GM12874 (cell line): ENCODE measurements at regions not wholly inside any gene's neighbourhood (a gene's known extent, or its start where the extent isn't known, plus 50 kb on each side); places are given as distances from the start of the nearest gene placed in this dataset.

Source experiments
- TF ChIP-seq, protein P1 (sequence below): IDR thresholded peaks from 2 replicates; pipeline ENCODE4 v1.5.1; 2011; ENCODE audit warnings: low read depth, mild to moderate bottlenecking, control low read depth, low read length, moderate library complexity; ENCODE audit not compliant: insufficient read depth

DNA sequence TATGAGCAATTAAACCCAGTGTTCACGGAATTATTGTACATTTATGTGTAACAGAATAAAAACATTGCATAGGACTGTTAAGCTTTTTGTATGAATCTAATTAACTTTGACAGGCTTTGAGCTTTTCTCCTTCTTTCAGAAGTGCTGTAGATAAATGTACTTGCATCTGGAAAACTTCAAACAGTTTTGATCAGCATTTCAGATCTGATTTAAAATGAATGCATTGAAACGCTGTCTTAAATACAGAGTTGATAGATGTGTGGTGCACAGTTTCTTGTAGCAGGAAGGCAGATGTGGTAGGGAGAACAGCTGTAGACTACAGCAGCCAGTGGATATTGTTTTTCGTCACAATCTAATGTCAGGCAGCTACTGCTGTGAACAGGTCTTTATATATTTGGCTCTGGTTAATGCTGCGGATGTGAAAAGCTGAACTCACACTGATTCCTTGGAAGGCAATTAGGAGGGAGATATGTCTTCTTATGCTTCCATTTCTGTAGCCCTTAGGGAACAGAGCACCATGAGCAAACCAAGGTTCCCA is 193.8 kb upstream of the GOLIM4 start:
- TF ChIP-seq, protein P1, sequence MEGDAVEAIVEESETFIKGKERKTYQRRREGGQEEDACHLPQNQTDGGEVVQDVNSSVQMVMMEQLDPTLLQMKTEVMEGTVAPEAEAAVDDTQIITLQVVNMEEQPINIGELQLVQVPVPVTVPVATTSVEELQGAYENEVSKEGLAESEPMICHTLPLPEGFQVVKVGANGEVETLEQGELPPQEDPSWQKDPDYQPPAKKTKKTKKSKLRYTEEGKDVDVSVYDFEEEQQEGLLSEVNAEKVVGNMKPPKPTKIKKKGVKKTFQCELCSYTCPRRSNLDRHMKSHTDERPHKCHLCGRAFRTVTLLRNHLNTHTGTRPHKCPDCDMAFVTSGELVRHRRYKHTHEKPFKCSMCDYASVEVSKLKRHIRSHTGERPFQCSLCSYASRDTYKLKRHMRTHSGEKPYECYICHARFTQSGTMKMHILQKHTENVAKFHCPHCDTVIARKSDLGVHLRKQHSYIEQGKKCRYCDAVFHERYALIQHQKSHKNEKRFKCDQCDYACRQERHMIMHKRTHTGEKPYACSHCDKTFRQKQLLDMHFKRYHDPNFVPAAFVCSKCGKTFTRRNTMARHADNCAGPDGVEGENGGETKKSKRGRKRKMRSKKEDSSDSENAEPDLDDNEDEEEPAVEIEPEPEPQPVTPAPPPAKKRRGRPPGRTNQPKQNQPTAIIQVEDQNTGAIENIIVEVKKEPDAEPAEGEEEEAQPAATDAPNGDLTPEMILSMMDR, result no peak

DNA sequence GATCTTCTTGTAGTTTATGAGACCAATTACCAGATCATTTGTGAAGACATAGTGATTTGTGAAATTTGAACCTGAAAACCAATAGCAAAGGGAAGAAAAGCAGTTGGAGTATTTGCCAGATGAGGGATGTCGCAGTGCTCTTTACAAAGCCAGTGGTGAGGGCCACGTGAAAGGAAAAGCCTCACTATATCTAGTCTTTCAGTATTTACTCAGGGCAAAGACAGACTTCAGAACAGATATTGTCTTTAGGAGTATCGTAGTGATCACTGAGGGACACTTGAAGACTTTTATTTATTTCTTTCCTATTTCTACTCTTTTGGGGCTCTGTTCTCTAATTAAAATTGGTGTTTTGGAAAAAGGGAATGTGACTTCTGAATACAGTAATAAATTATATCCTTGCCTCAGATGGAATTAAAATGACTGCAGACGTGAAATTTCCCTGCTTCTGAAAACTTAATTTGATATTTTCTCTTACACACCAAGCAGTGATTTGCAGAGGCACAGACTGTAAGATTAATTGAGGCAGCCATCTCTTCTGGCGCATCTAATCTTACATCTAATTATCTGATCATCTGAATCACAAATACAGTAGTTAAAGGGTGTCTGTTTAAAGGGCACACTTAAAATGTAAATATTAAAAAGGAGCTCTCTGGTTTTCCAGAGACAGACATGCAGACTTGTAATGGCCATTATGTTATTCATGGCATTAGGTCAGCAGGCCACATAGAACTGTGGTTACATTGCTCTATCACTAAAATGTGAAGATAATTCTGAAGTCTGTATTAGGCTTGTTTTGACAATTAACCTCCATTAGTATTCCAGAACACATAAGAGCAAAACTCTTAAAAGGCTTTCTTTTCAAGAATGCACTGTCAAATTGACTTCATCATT is 193.0 kb upstream of the GOLIM4 start:
- TF ChIP-seq, protein P1, result no peak

DNA sequence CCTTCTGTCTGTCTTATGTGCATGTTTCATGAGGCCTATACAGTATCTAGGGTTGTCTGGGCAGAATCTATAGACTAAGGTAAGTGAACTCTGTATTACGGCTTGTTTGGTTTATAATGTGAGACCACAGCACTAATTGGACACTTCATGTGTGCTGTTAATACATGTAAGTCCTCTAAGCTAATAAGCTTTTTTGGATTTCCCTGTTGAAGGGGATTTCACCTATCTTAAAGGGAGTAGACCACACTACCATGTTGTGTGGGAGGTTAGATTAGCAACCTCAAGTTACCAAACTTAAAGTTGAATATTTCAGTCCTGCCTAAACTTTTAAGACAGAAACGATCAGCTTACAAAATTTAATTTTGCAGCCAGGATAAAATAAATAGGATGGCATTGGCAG is 189.8 kb upstream of the GOLIM4 start:
- TF ChIP-seq, protein P1, result no peak

DNA sequence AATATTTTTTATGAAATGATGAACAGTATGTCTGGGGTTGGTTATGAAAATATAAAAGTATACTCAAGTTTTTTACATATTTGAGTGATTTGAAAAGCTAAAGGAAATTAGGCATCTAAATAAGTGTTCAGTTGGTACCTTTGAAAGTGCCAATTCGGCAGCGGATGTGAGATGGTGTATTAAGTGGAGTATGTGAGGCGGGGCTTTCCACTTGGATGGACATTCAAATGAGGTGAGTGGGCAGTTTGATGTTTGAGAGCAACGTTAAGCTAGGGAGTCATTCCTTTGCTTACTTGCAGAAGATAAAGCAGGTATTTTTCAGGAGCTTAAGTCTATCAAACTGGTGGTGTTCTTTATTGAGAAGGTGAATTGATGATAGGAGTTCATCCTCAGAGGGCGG is 189.0 kb upstream of the GOLIM4 start:
- TF ChIP-seq, protein P1, result no peak

DNA sequence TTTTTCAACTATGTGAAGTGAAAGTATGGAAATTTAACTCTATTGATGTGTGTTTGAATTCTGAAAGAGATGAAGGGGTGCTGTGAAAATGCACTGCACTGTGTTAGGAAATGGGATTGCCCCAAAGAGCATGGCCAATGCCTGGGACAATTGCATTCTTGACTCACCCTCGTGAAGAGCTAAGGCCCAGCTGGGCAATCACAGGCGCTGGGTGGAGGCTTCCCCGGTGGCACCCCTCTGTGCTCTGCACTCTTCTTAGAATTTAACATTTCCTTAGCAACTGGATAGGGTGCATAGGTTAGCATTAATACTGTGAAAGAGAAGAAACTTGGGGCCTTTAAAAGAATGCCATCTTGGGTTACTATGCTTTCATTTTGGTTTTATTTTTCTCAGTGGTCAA is 179.9 kb upstream of the GOLIM4 start:
- TF ChIP-seq, protein P1, result no peak

DNA sequence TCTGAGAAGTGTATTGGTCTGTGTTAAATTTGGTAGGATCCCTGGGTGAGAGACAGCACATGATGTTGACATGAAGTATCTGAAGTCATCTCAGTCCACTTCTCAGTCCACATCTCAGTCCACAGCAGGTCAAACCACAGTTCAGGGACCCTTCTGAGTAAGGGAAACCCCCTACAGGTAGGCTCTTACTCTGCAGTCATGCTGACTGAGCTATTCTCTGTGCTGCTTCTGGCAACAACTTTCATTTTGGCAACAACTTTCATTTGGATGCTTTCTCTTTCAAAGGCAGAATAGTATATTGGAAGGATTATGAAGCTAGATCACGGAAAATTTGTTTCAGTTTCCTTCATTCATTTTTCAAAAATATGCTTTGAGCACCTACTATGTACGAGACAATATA is 178.2 kb upstream of the GOLIM4 start:
- TF ChIP-seq, protein P1, result peak; percentile 12; the same call in 1 of the 2 replicates

DNA sequence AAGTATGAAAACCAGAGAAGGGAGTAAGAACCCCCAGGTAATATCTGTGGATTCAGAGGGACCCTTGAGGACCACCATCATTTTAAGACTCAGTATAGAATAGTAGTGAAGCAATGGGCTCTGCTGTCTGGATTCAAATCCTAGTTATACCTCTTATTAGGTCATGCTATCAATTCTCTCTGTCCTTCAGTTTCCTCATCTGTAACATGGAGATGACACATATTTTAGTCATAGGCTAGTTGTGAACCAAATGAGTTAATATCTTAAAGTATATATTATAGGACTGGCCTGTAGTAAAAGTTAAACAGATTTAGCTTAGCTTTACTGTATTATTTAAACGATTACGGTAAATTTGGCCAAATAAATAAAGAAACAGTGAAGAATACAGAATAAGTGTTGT is 177.3 kb upstream of the GOLIM4 start:
- TF ChIP-seq, protein P1, result no peak
